ENCODE measurements at regions not wholly inside any gene's neighbourhood (a gene's known extent, or its start where the extent isn't known, plus 50 kb on each side); places are given as distances from the start of the nearest gene placed in this dataset.
"Not testable (repeated sequence)": the region's sequence is repeated elsewhere in the genome, so short reads cannot be mapped to it uniquely, and the experiment has no call there.

GRCh38 chr6:114649298-114649697 lies 306.5 kb upstream of the HS3ST5 start:
- no peak for TF ChIP-seq CTCF (IDR thresholded peaks at IDR 0.05)
- ATAC-seq (ENCODE audit: insufficient number of reproducible peaks, low FRiP score, low read depth) (no peak), DNase-seq (ENCODE audit: low spot score) (no peak)
- Histone ChIP-seq H3K4me3 (no peak overlapping the region), H3K36me3 (no peaks in the 10 kb centered on the region), H3K27ac (no peak overlapping the region), H3K9me3 (no peaks in the 10 kb centered on the region), H3K27me3 (replicated peaks; ENCODE audit: insufficient read depth) (no peaks in the 10 kb centered on the region), H3K4me1 (ENCODE audit: control insufficient read depth in 1 of 2, low read depth in 2 of 2) (no peaks in the 10 kb centered on the region)

GRCh38 chr6:114648847-114649246 lies 306.0 kb upstream of the HS3ST5 start:
- TF ChIP-seq CTCF (IDR thresholded peaks at IDR 0.05), result no peak
- Histone ChIP-seq H3K4me1 (ENCODE audit: control insufficient read depth in 1 of 2, low read depth in 2 of 2) (no peaks in the 10 kb centered on the region), H3K27ac (no peak overlapping the region), H3K27me3 (replicated peaks; ENCODE audit: insufficient read depth) (no peaks in the 10 kb centered on the region), H3K36me3 (no peaks in the 10 kb centered on the region), H3K9me3 (no peaks in the 10 kb centered on the region), H3K4me3 (no peak overlapping the region)
- ATAC-seq (ENCODE audit: insufficient number of reproducible peaks, low FRiP score, low read depth) (no peak), DNase-seq (ENCODE audit: low spot score) (no peak)

GRCh38 chr6:114638341-114638740 lies 295.5 kb upstream of the HS3ST5 start:
- TF ChIP-seq CTCF (IDR thresholded peaks at IDR 0.05), result no peak
- no peaks in the 10 kb centered on the region for H3K4me1 ChIP-seq (ENCODE audit: control insufficient read depth in 1 of 2, low read depth in 2 of 2)
- no peak for DNase-seq (ENCODE audit: low spot score)
- ATAC-seq (ENCODE audit: insufficient number of reproducible peaks, low FRiP score, low read depth), result no peak
- H3K27ac ChIP-seq, result no peak overlapping the region
- H3K9me3 ChIP-seq, result no peaks in the 10 kb centered on the region
- no peak overlapping the region for H3K4me3 ChIP-seq
- no peaks in the 10 kb centered on the region for H3K27me3 ChIP-seq (replicated peaks; ENCODE audit: insufficient read depth)
- H3K36me3 ChIP-seq, result no peaks in the 10 kb centered on the region

- no peak for TF ChIP-seq CTCF (IDR thresholded peaks at IDR 0.05)
- no peak for DNase-seq (ENCODE audit: low spot score)
- Histone ChIP-seq H3K4me3 (no peak overlapping the region), H3K36me3 (no peaks in the 10 kb centered on the region), H3K27ac (no peak overlapping the region), H3K4me1 (ENCODE audit: control insufficient read depth in 1 of 2, low read depth in 2 of 2) (no peaks in the 10 kb centered on the region), H3K9me3 (no peaks in the 10 kb centered on the region), H3K27me3 (replicated peaks; ENCODE audit: insufficient read depth) (no peaks in the 10 kb centered on the region)
- ATAC-seq (ENCODE audit: insufficient number of reproducible peaks, low FRiP score, low read depth), result no peak
These were observed 291.2 kb upstream of the HS3ST5 start for GRCh38 chr6:114634016-114634415.

GRCh38 chr6:114626226-114626625 lies 283.4 kb upstream of the HS3ST5 start:
- ATAC-seq (ENCODE audit: insufficient number of reproducible peaks, low FRiP score, low read depth), result not testable (repeated sequence)

GRCh38 chr6:114619621-114620200 lies 276.9 kb upstream of the HS3ST5 start:
- Histone ChIP-seq H3K9me3 (no peaks in the 10 kb centered on the region), H3K27ac (no peak overlapping the region), H3K4me3 (no peak overlapping the region), H3K36me3 (no peaks in the 10 kb centered on the region), H3K27me3 (replicated peaks; ENCODE audit: insufficient read depth) (no peaks in the 10 kb centered on the region), H3K4me1 (ENCODE audit: control insufficient read depth in 1 of 2, low read depth in 2 of 2) (no peaks in the 10 kb centered on the region)
- DNase-seq (ENCODE audit: low spot score) (no peak), ATAC-seq (ENCODE audit: insufficient number of reproducible peaks, low FRiP score, low read depth) (no peak)
- TF ChIP-seq CTCF (IDR thresholded peaks at IDR 0.05), result no peak

More at GRCh38 chr6:114626226-114626625, 283.4 kb upstream of the HS3ST5 start:
- not testable (repeated sequence) for H3K9me3 ChIP-seq; H3K27me3 ChIP-seq (replicated peaks; ENCODE audit: insufficient read depth); DNase-seq (ENCODE audit: low spot score); H3K4me3 ChIP-seq; H3K36me3 ChIP-seq; H3K27ac ChIP-seq; H3K4me1 ChIP-seq (ENCODE audit: control insufficient read depth in 1 of 2, low read depth in 2 of 2)

Data from thoracic aorta (tissue), 2 donors.